ENCODE measurements at regions not wholly inside any gene's neighbourhood (a gene's known extent, or its start where the extent isn't known, plus 50 kb on each side); places are given as distances from the start of the nearest gene placed in this dataset.

DNA sequence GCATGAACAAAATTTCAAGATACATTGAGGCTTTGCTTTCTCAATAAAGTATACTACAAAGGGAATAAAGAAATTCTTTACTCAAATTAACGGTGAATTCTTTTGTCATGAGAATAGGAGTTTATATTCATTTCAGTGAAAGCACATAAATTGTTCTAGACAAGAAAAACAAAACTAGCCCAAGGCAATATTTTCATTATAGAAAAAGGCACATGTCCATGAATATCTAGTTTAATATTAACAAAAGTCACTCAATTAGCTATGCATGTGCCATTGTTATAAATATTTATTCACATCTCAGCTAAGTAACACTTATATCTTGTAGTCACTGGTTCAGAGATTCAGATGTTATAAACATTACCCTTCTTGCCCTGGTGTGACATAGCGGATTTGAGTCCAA, 369.3 kb downstream of the GPATCH2 start:
- no peaks in the 10 kb centered on the region for H3K36me3 ChIP-seq (ENCODE audit: insufficient read depth, low read length)

GRCh38 chr1:217260676-217261075, 370.2 kb downstream of the GPATCH2 start:
- Histone ChIP-seq H2AFZ (ENCODE audit: low read length, unreplicated experiment) (no peak overlapping the region), H3K4me3 (ENCODE audit: low read depth, low read length) (no peak overlapping the region), H3K36me3 (ENCODE audit: insufficient read depth, low read length) (no peaks in the 10 kb centered on the region), H3K79me2 (ENCODE audit: control insufficient read depth, insufficient read depth, low read length, unreplicated experiment) (no peaks in the 10 kb centered on the region), H3K4me1 (ENCODE audit: control insufficient read depth, insufficient read depth, low read length, unreplicated experiment) (no peaks in the 10 kb centered on the region), H3K27me3 (ENCODE audit: insufficient read depth, low read length) (no peaks in the 10 kb centered on the region), H3K27ac (ENCODE audit: low read depth, low read length) (no peak overlapping the region)

More for the DNA sequence above, 369.3 kb downstream of the GPATCH2 start:
- no peak overlapping the region for H2AFZ ChIP-seq (ENCODE audit: low read length, unreplicated experiment)
- no peaks in the 10 kb centered on the region for H3K27me3 ChIP-seq (ENCODE audit: insufficient read depth, low read length)
- no peak overlapping the region for H3K27ac ChIP-seq (ENCODE audit: low read depth, low read length)
- no peaks in the 10 kb centered on the region for H3K79me2 ChIP-seq (ENCODE audit: control insufficient read depth, insufficient read depth, low read length, unreplicated experiment)
- no peak overlapping the region for H3K4me3 ChIP-seq (ENCODE audit: low read depth, low read length)
- no peaks in the 10 kb centered on the region for H3K4me1 ChIP-seq (ENCODE audit: control insufficient read depth, insufficient read depth, low read length, unreplicated experiment)

DNA sequence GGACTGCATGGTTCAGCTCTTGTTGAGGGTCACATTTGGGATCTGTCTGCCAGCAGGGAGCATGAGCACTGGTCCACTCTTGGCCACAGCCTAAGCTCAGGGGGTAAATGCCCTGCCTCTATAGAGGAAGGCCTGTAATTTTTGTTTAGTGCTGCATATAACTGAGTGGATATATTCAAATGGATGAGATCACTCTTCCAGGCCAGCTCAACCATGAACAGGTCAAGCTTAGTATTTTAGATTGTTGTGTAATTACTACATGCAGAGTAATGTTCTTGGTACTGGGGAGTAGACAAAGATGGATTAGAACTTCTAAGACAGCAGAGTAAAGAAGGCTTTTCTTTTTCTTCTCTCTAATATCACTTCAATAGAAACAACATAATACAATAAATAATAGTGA, 376.9 kb downstream of the GPATCH2 start:
- H3K27me3 ChIP-seq (ENCODE audit: insufficient read depth, low read length): no peaks in the 10 kb centered on the region
- no peak overlapping the region for H3K4me3 ChIP-seq (ENCODE audit: low read depth, low read length)
- H3K36me3 ChIP-seq (ENCODE audit: insufficient read depth, low read length): no peaks in the 10 kb centered on the region
- no peaks in the 10 kb centered on the region for H3K79me2 ChIP-seq (ENCODE audit: control insufficient read depth, insufficient read depth, low read length, unreplicated experiment)
- H3K4me1 ChIP-seq (ENCODE audit: control insufficient read depth, insufficient read depth, low read length, unreplicated experiment): no peaks in the 10 kb centered on the region
- H2AFZ ChIP-seq (ENCODE audit: low read length, unreplicated experiment): no peak overlapping the region
- H3K27ac ChIP-seq (ENCODE audit: low read depth, low read length): no peak overlapping the region

DNA sequence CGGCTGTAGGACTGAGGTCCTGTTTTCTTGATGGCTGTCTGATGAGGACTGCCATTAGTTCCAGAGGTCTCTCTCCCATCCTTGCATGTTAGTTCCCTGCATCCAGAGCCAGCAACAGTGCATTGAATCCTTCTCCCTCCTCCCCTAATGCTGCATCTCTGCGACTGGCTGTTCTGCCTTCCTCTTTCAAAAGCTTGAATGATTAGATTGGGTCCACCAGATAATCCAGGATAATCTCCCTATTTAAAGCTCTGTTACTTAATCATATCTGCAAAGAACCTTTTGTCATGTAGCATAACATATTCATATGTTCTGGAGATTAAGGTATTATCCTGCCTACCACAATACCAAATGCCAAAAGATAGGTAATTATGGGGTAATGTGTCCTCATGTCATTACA, 377.5 kb downstream of the GPATCH2 start:
- no peaks in the 10 kb centered on the region for H3K79me2 ChIP-seq (ENCODE audit: control insufficient read depth, insufficient read depth, low read length, unreplicated experiment)
- H3K4me1 ChIP-seq (ENCODE audit: control insufficient read depth, insufficient read depth, low read length, unreplicated experiment): no peaks in the 10 kb centered on the region
- H3K27me3 ChIP-seq (ENCODE audit: insufficient read depth, low read length): no peaks in the 10 kb centered on the region
- no peaks in the 10 kb centered on the region for H3K36me3 ChIP-seq (ENCODE audit: insufficient read depth, low read length)
- no peak overlapping the region for H2AFZ ChIP-seq (ENCODE audit: low read length, unreplicated experiment)
- no peak overlapping the region for H3K27ac ChIP-seq (ENCODE audit: low read depth, low read length)
- H3K4me3 ChIP-seq (ENCODE audit: low read depth, low read length): no peak overlapping the region

DNA sequence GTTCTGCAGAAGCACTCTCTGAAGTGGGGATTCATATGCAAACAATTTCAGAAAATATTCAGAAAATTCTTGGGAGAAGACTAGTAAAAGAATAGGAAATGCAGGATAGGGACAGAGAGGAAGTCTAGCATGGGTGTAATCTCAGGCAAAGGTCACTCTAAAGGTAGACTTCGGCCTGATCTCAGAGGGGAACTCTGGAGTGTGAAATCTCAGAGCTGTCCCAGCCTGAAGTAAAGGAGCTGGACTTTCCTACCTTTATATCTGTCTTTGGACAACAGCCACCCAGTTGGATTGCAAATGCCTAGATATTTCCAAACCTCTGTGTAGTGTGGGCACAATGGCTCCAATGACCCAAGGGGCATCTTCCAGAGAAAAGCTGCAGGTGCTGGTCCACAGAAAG, 379.8 kb downstream of the GPATCH2 start:
- no peak overlapping the region for H3K27ac ChIP-seq (ENCODE audit: low read depth, low read length)
- no peaks in the 10 kb centered on the region for H3K36me3 ChIP-seq (ENCODE audit: insufficient read depth, low read length)
- no peaks in the 10 kb centered on the region for H3K4me1 ChIP-seq (ENCODE audit: control insufficient read depth, insufficient read depth, low read length, unreplicated experiment)
- no peak overlapping the region for H2AFZ ChIP-seq (ENCODE audit: low read length, unreplicated experiment)
- H3K79me2 ChIP-seq (ENCODE audit: control insufficient read depth, insufficient read depth, low read length, unreplicated experiment): no peaks in the 10 kb centered on the region
- no peak overlapping the region for H3K4me3 ChIP-seq (ENCODE audit: low read depth, low read length)
- H3K27me3 ChIP-seq (ENCODE audit: insufficient read depth, low read length): no peaks in the 10 kb centered on the region

- Histone ChIP-seq H3K4me1 (ENCODE audit: control insufficient read depth, insufficient read depth, low read length, unreplicated experiment) (no peaks in the 10 kb centered on the region), H3K27ac (ENCODE audit: low read depth, low read length) (no peak overlapping the region), H3K79me2 (ENCODE audit: control insufficient read depth, insufficient read depth, low read length, unreplicated experiment) (no peaks in the 10 kb centered on the region), H3K4me3 (ENCODE audit: low read depth, low read length) (no peak overlapping the region), H3K36me3 (ENCODE audit: insufficient read depth, low read length) (no peaks in the 10 kb centered on the region), H3K27me3 (ENCODE audit: insufficient read depth, low read length) (no peaks in the 10 kb centered on the region), H2AFZ (ENCODE audit: low read length, unreplicated experiment) (no peak overlapping the region)
Observed at GRCh38 chr1:217249857-217250256, 381.0 kb downstream of the GPATCH2 start.

DNA sequence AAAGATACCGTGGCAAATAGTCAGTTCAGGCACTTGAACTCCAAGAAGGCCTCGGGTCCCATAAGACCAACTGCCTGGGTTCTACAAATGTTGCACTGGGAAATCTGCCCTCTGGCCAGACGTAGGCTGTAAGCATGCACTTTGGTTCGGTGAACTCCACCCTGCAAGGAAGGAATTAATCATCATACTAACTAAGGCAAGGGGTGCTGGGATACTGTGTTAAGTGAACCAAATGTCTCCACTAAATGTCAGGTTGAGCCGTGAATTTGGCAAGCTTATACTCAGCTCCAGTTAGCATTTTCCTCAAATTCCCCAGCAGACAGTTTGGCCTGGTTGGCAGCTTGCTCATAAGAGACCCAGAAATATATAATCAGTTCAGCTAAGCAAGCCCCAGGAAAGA, 385.9 kb downstream of the GPATCH2 start:
- Histone ChIP-seq H3K27me3 (ENCODE audit: insufficient read depth, low read length) (peaks cover 10% of the 10 kb centered on the region; the same call in 1 of the 2 replicates), H3K27ac (ENCODE audit: low read depth, low read length) (no peak overlapping the region), H3K4me3 (ENCODE audit: low read depth, low read length) (no peak overlapping the region), H2AFZ (ENCODE audit: low read length, unreplicated experiment) (no peak overlapping the region), H3K4me1 (ENCODE audit: control insufficient read depth, insufficient read depth, low read length, unreplicated experiment) (no peaks in the 10 kb centered on the region), H3K36me3 (ENCODE audit: insufficient read depth, low read length) (no peaks in the 10 kb centered on the region), H3K79me2 (ENCODE audit: control insufficient read depth, insufficient read depth, low read length, unreplicated experiment) (no peaks in the 10 kb centered on the region)

DNA sequence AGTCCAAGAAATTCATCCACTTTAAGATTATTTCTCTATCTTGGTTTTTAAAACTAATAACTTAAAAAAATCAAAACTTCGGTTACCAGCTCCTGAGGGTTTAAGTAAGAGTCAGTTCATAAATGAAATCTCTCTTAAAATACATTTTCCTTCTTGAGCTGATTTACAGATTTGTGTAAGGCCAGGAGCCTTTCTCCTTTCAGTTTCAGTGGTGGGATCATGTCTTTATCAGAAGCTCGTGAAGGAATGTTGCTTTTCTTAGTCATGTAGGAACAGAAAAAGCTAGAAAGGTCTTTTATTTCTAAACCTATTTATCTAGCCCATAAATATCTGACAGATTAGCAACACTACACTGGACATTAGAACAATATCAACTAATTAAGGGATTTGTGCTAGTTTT, 390.2 kb downstream of the GPATCH2 start:
- H3K27ac ChIP-seq (ENCODE audit: low read depth, low read length): no peak overlapping the region
- peaks cover 10% of the 10 kb centered on the region; the same call in 1 of the 2 replicates for H3K27me3 ChIP-seq (ENCODE audit: insufficient read depth, low read length)
- no peaks in the 10 kb centered on the region for H3K4me1 ChIP-seq (ENCODE audit: control insufficient read depth, insufficient read depth, low read length, unreplicated experiment)
- H3K79me2 ChIP-seq (ENCODE audit: control insufficient read depth, insufficient read depth, low read length, unreplicated experiment): no peaks in the 10 kb centered on the region
- no peaks in the 10 kb centered on the region for H3K36me3 ChIP-seq (ENCODE audit: insufficient read depth, low read length)
- H3K4me3 ChIP-seq (ENCODE audit: low read depth, low read length): no peak overlapping the region
- H2AFZ ChIP-seq (ENCODE audit: low read length, unreplicated experiment): no peak overlapping the region

- Histone ChIP-seq H3K4me3 (ENCODE audit: low read depth, low read length) (no peak overlapping the region), H3K36me3 (ENCODE audit: insufficient read depth, low read length) (no peaks in the 10 kb centered on the region), H2AFZ (ENCODE audit: low read length, unreplicated experiment) (no peak overlapping the region)
Observed at GRCh38 chr1:217238945-217239344, 391.9 kb downstream of the GPATCH2 start.

GRCh38 chr1:217230412-217230811, 400.5 kb downstream of the GPATCH2 start:
- Histone ChIP-seq H3K4me3 (ENCODE audit: low read depth, low read length) (no peak overlapping the region), H2AFZ (ENCODE audit: low read length, unreplicated experiment) (no peak overlapping the region), H3K27ac (ENCODE audit: low read depth, low read length) (no peak overlapping the region), H3K36me3 (ENCODE audit: insufficient read depth, low read length) (no peaks in the 10 kb centered on the region), H3K4me1 (ENCODE audit: control insufficient read depth, insufficient read depth, low read length, unreplicated experiment) (no peaks in the 10 kb centered on the region), H3K79me2 (ENCODE audit: control insufficient read depth, insufficient read depth, low read length, unreplicated experiment) (no peaks in the 10 kb centered on the region), H3K27me3 (ENCODE audit: insufficient read depth, low read length) (no peaks in the 10 kb centered on the region)

More at GRCh38 chr1:217238945-217239344, 391.9 kb downstream of the GPATCH2 start:
- H3K79me2 ChIP-seq (ENCODE audit: control insufficient read depth, insufficient read depth, low read length, unreplicated experiment): no peaks in the 10 kb centered on the region
- no peaks in the 10 kb centered on the region for H3K4me1 ChIP-seq (ENCODE audit: control insufficient read depth, insufficient read depth, low read length, unreplicated experiment)
- no peak overlapping the region for H3K27ac ChIP-seq (ENCODE audit: low read depth, low read length)
- peaks cover 7% of the 10 kb centered on the region; the same call in 1 of the 2 replicates for H3K27me3 ChIP-seq (ENCODE audit: insufficient read depth, low read length)

DNA sequence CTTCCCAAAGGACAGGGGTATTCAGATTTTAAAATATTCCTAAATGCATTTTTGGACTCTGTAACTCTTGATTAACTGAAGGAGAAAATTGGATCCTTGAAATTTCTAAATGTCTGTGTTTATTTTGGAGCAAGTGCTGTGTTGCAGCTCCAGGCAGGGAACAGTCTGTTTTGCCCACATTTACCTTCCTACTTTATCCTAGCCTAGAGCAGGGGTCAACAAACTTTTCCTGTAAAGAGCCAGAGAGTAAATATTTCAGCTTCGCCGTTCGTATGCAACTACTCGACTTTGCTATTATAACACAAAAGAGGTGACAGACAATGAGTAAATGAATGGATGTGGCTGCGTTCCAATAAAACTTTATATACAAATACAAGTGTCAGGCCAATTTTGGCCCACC, 402.2 kb downstream of the GPATCH2 start:
- no peaks in the 10 kb centered on the region for H3K27me3 ChIP-seq (ENCODE audit: insufficient read depth, low read length)
- no peak overlapping the region for H2AFZ ChIP-seq (ENCODE audit: low read length, unreplicated experiment)
- H3K36me3 ChIP-seq (ENCODE audit: insufficient read depth, low read length): no peaks in the 10 kb centered on the region
- no peaks in the 10 kb centered on the region for H3K79me2 ChIP-seq (ENCODE audit: control insufficient read depth, insufficient read depth, low read length, unreplicated experiment)
- H3K4me3 ChIP-seq (ENCODE audit: low read depth, low read length): no peak overlapping the region
- H3K27ac ChIP-seq (ENCODE audit: low read depth, low read length): no peak overlapping the region
- no peaks in the 10 kb centered on the region for H3K4me1 ChIP-seq (ENCODE audit: control insufficient read depth, insufficient read depth, low read length, unreplicated experiment)
